PC-9 (cell line): ENCODE measurements at regions not wholly inside any gene's neighbourhood (a gene's known extent, or its start where the extent isn't known, plus 50 kb on each side); places are given as distances from the start of the nearest gene placed in this dataset.

Experiments used
- CTCF ChIP-seq: fragments of 200-600 bp; sonication (generic); conservative IDR thresholded peaks from 2 replicates; pipeline ENCODE4 v1.6.1; 2017; ENCODE audit warnings: mixed run types, antibody characterized with exemption, mild to moderate bottlenecking, moderate library complexity
- EZH2 ChIP-seq: fragments of 200-600 bp; sonication (generic); IDR thresholded peaks from 2 replicates; pipeline ENCODE4 v1.8.0; 2017; ENCODE audit warnings: antibody characterized with exemption, low read depth

DNA sequence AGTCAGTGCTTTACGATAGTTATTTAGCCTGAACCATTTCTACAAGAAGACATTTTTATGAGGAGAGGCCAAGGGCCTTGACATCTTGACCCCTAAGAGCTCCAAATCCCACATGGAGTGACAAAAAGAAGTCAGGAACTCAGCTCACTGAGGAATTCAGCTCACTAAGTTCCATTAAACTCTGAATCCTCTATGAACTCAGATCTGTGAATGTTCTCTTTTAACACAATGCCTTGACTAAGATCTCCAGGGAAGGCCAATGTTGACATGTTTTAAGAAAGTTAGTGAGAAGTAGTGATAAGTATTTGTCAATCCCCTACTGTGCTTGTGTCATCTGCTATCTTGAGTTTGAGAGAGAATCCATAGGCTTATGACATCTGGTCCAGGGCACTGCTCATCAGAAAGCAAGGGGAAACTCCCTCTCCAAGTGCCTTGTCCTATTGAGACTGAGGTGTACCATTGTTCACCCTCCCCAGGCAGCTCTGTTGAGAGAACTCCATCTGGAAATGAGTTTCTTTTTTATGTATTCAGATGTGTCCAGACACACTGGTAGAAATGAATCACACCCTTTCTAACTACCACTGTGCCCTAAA is 68.7 kb upstream of the PCDH19 start:
- TF ChIP-seq CTCF (no peak), EZH2 (no peak)
